GM12874 (cell line): ENCODE measurements at regions not wholly inside any gene's neighbourhood (a gene's known extent, or its start where the extent isn't known, plus 50 kb on each side); places are given as distances from the start of the nearest gene placed in this dataset.

ENCODE experiments used
- CTCF ChIP-seq: IDR thresholded peaks from 2 replicates; pipeline ENCODE4 v1.5.1; 2011; ENCODE audit warnings: low read depth, mild to moderate bottlenecking, control low read depth, low read length, moderate library complexity; ENCODE audit not compliant: insufficient read depth

DNA sequence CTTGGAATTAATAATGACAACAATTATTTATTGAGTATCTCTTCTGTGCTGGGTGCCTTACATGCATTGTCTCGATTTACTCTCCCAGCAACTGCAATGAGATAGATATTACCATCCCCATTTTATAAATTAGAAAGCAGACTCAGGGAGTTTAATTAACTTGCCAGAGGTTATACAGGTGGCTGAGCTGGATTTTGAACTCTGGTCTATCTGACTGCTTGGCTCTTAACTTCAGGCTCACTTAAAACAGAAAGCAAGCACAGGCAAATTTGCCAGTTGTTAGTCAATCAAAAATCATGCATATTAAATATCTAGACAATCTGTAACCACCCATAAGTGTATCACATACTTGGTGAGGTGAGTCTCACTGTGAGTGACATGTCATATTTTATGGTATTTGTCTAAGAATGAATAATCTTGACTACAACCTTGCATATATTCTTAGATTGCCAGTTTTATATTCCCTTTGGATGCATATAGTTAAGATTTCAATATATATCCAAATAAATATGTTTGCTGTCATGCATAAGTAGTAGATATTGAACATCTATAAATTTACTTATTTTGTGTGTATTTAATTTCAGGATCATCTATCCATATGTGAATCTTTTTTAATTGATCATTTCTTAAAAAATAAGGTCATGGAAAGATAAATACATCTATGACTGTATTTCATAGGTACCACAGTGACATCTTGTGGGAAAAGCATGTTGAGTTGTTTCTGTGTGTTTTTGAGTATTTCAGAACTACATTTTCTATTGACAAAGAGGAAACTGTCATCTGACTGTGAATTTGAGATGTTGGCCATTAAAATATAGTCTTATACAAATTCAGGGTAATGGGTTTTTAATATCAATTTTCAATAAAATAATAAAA is 112.0 kb upstream of the ARHGAP42 start:
- TF ChIP-seq CTCF: no peak

- peak; percentile 53; the same call in 1 of the 2 replicates for TF ChIP-seq CTCF
These were observed 111.0 kb upstream of the ARHGAP42 start for GRCh38 chr11:100575860-100576717.

GRCh38 chr11:100576718-100577021 is 110.4 kb upstream of the ARHGAP42 start:
- TF ChIP-seq CTCF: no peak

DNA sequence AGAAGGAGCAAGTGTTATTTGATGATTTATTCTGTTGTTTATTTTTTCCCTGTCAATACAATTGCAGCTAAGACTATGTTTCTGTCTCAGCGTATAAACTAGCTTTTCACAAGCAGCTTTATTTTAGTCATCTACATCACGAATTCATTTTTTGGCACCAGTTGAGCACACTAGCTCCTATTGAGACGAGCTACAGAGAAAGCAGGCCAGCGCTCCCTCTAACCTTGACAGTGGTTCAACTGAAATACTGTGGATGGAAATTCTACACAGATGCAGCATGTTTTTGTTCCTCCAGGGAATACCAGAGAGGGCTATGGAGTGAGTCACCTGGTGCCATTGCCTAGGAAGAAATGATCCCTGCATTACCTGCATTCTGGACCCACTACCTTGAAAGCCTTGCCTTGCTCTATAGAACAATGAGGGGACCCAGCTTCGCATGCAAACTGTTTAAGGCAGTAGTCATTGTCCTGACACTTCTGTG is 108.2 kb upstream of the ARHGAP42 start:
- TF ChIP-seq CTCF: no peak

DNA sequence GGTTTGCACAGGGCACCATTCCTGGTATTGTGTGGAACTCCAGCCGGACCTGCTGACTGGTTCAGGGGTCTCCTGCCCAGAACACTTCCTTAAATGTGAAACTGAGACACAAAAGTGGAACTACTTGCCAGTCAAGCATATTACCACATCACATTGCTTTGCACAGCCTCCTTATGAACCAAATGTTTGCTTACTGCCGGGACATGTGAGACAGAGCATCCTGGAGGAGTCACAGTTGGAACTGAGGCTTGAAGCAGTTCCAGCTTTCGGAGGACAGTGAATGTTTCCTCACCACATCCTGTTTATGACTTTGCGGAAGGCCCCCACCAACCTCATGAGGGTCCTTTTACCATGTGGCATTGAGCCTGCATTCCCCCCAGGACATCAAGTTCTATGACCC is 105.8 kb upstream of the ARHGAP42 start:
- TF ChIP-seq CTCF: no peak

- no peak for TF ChIP-seq CTCF
These were observed 102.7 kb upstream of the ARHGAP42 start for GRCh38 chr11:100584201-100584985.

- TF ChIP-seq CTCF: no peak
These were observed 101.4 kb upstream of the ARHGAP42 start for GRCh38 chr11:100585728-100586127.
